Testis (tissue), 2 donors: ENCODE measurements at regions not wholly inside any gene's neighbourhood (a gene's known extent, or its start where the extent isn't known, plus 50 kb on each side); places are given as distances from the start of the nearest gene placed in this dataset.

Experiments
- POLR2A ChIP-seq: fragments of 450-650 bp; IDR thresholded peaks from one replicate; pipeline ENCODE4 v1.6.1; 2017; ENCODE audit warnings: antibody characterized with exemption, mild to moderate bottlenecking, moderate library complexity
- TF ChIP-seq, protein P1 (sequence below), 3 experiments: fragments of 450-650 bp in 2 of 3; fragments of 200-600 bp in 1 of 3; sonication (generic) in 1 of 3; IDR thresholded peaks; one replicate each; pipeline ENCODE4 v1.5.1; 2016 to 2019; ENCODE audit warnings: antibody characterized with exemption in 3 of 3, mild to moderate bottlenecking in 2 of 3, moderate library complexity in 1 of 3

DNA sequence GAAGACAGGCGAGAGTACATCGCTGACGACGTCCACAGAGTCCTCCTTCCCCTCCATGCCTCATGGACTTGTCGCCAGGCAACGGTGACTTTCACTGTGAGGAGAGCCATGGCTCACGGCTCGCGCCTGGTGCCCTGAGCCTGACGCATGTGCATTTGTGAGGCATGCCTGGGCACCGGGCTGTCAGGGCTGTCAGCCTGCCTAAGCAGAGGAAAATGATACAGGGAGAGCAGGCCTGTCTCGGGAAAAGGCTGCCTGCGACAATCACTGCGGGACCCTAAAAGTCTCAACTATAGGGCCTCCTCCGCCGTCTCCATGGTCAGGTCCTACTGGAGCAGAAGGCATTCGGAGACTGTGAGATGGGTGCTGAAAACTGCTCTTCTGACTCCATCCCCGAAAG is 135.5 kb upstream of the WSB1 start:
- TF ChIP-seq, protein P1, sequence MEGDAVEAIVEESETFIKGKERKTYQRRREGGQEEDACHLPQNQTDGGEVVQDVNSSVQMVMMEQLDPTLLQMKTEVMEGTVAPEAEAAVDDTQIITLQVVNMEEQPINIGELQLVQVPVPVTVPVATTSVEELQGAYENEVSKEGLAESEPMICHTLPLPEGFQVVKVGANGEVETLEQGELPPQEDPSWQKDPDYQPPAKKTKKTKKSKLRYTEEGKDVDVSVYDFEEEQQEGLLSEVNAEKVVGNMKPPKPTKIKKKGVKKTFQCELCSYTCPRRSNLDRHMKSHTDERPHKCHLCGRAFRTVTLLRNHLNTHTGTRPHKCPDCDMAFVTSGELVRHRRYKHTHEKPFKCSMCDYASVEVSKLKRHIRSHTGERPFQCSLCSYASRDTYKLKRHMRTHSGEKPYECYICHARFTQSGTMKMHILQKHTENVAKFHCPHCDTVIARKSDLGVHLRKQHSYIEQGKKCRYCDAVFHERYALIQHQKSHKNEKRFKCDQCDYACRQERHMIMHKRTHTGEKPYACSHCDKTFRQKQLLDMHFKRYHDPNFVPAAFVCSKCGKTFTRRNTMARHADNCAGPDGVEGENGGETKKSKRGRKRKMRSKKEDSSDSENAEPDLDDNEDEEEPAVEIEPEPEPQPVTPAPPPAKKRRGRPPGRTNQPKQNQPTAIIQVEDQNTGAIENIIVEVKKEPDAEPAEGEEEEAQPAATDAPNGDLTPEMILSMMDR (IDR thresholded peaks at IDR 0.05): no peak
- TF ChIP-seq POLR2A: no peak
